ENCODE measurements at regions not wholly inside any gene's neighbourhood (a gene's known extent, or its start where the extent isn't known, plus 50 kb on each side); places are given as distances from the start of the nearest gene placed in this dataset.
"Not testable (repeated sequence)": the region's sequence is repeated elsewhere in the genome, so short reads cannot be mapped to it uniquely, and the experiment has no call there.

- H3K9me3 ChIP-seq (replicated peaks): peaks cover 23% of the 10 kb centered on the region
- H3K27ac ChIP-seq (replicated peaks): no peak overlapping the region
- no peaks in the 10 kb centered on the region for H3K27me3 ChIP-seq (ENCODE audit: low read depth)
- H3K4me3 ChIP-seq: no peak overlapping the region
- DNase-seq: no peak
- H3K36me3 ChIP-seq: no peaks in the 10 kb centered on the region
- no peaks in the 10 kb centered on the region for H3K4me1 ChIP-seq
- intact Hi-C loops (cut with micrococcal nuclease): no loop called here
- TF ChIP-seq, protein P1, sequence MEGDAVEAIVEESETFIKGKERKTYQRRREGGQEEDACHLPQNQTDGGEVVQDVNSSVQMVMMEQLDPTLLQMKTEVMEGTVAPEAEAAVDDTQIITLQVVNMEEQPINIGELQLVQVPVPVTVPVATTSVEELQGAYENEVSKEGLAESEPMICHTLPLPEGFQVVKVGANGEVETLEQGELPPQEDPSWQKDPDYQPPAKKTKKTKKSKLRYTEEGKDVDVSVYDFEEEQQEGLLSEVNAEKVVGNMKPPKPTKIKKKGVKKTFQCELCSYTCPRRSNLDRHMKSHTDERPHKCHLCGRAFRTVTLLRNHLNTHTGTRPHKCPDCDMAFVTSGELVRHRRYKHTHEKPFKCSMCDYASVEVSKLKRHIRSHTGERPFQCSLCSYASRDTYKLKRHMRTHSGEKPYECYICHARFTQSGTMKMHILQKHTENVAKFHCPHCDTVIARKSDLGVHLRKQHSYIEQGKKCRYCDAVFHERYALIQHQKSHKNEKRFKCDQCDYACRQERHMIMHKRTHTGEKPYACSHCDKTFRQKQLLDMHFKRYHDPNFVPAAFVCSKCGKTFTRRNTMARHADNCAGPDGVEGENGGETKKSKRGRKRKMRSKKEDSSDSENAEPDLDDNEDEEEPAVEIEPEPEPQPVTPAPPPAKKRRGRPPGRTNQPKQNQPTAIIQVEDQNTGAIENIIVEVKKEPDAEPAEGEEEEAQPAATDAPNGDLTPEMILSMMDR (IDR thresholded peaks at IDR 0.05; ENCODE audit: borderline replicate concordance): no peak
These were observed 191.3 kb upstream of the MYLIP start for GRCh38 chr6:15937602-15938001.

DNA sequence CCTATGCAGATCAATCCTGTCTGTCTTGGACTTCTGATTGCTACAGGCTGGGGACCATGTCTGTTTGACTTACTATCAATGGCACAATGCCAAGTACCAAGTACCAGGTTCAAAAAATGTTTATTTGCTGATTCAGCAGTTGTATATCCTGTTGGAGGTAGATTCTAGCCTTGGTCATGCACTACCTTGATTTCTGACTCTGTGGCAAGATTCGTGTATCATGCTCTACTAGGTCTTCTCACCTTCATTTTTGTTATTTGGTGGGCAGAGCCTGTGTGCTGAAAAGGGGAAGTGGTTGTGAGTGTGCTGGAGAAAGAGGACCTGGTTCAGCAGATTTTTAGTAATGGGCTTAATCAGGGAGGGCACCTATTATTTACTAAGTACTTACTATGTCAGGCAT is 192.4 kb upstream of the MYLIP start:
- no peaks in the 10 kb centered on the region for H3K27me3 ChIP-seq (ENCODE audit: low read depth)
- H3K4me1 ChIP-seq: no peaks in the 10 kb centered on the region
- H3K4me3 ChIP-seq: no peak overlapping the region
- H3K27ac ChIP-seq (replicated peaks): no peak overlapping the region
- H3K9me3 ChIP-seq (replicated peaks): peaks cover 30% of the 10 kb centered on the region
- no peaks in the 10 kb centered on the region for H3K36me3 ChIP-seq
- intact Hi-C loops (cut with micrococcal nuclease): no loop called here
- TF ChIP-seq, protein P1 (IDR thresholded peaks at IDR 0.05; ENCODE audit: borderline replicate concordance): no peak
- no peak for DNase-seq

- TF ChIP-seq, protein P1 (IDR thresholded peaks at IDR 0.05; ENCODE audit: borderline replicate concordance): no peak
- Histone ChIP-seq H3K4me1 (no peaks in the 10 kb centered on the region), H3K27ac (replicated peaks) (no peak overlapping the region), H3K9me3 (replicated peaks) (peaks cover 37% of the 10 kb centered on the region), H3K36me3 (no peaks in the 10 kb centered on the region), H3K4me3 (no peak overlapping the region), H3K27me3 (ENCODE audit: low read depth) (no peaks in the 10 kb centered on the region)
- DNase-seq: no peak
- intact Hi-C loops (cut with micrococcal nuclease): no loop called here
These were observed 193.2 kb upstream of the MYLIP start for GRCh38 chr6:15935661-15936060.

DNA sequence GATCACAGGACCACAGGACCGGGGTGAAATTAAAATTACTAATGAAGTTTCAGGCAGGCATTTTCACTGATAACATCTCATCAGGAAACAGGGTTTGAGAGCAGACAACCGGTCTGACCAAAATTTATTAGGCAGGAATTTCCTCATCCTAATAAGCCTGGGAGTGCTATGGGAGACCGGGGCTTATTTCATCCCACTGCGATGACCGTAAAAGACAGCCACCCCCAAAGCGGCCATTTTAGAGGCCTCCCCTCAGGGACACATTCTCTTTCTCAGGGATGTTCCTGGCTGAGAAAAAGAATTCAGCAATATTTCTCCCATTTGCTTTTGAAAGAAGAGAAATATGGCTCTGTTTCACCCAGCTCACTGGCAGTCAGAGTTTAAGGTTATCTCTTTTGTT is 197.2 kb upstream of the MYLIP start:
- H3K27ac ChIP-seq (replicated peaks); H3K36me3 ChIP-seq; intact Hi-C loops (cut with micrococcal nuclease); H3K4me3 ChIP-seq; H3K27me3 ChIP-seq (ENCODE audit: low read depth); H3K4me1 ChIP-seq; DNase-seq: not testable (repeated sequence)
- H3K9me3 ChIP-seq (replicated peaks): peaks cover 29% of the 10 kb centered on the region

- no peak for DNase-seq
- Histone ChIP-seq H3K27ac (replicated peaks) (no peak overlapping the region), H3K36me3 (no peaks in the 10 kb centered on the region), H3K9me3 (replicated peaks) (peaks cover 29% of the 10 kb centered on the region), H3K4me1 (no peaks in the 10 kb centered on the region), H3K27me3 (ENCODE audit: low read depth) (no peaks in the 10 kb centered on the region), H3K4me3 (no peak overlapping the region)
- TF ChIP-seq, protein P1 (IDR thresholded peaks at IDR 0.05; ENCODE audit: borderline replicate concordance): no peak
- intact Hi-C loops (cut with micrococcal nuclease): no loop called here
These were observed 198.7 kb upstream of the MYLIP start for GRCh38 chr6:15930207-15930606.

GRCh38 chr6:15929685-15930084 is 199.2 kb upstream of the MYLIP start:
- TF ChIP-seq, protein P1 (IDR thresholded peaks at IDR 0.05; ENCODE audit: borderline replicate concordance): no peak
- H3K4me1 ChIP-seq: no peaks in the 10 kb centered on the region
- H3K36me3 ChIP-seq: no peaks in the 10 kb centered on the region
- no peak overlapping the region for H3K27ac ChIP-seq (replicated peaks)
- peaks cover 29% of the 10 kb centered on the region for H3K9me3 ChIP-seq (replicated peaks)
- no peak for DNase-seq
- H3K27me3 ChIP-seq (ENCODE audit: low read depth): no peaks in the 10 kb centered on the region
- intact Hi-C loops (cut with micrococcal nuclease): no loop called here
- no peak overlapping the region for H3K4me3 ChIP-seq
